CMK (cell line): ENCODE measurements at regions not wholly inside any gene's neighbourhood (a gene's known extent, or its start where the extent isn't known, plus 50 kb on each side); places are given as distances from the start of the nearest gene placed in this dataset.

Experiments used
- DNase-seq: peaks from one replicate; pipeline ENCODE4 v3.0.0-alpha.2; 2010; ENCODE audit warnings: low read depth

- DNase-seq, result no peak
Observed at GRCh38 chr2:120898961-120899750, 163.5 kb downstream of the GLI2 start.

- no peak for DNase-seq
Observed at GRCh38 chr2:120899771-120900170, 164.1 kb downstream of the GLI2 start.

GRCh38 chr2:120901201-120901600 lies 165.5 kb downstream of the GLI2 start:
- DNase-seq, result no peak

GRCh38 chr2:120902592-120902991 lies 166.9 kb downstream of the GLI2 start:
- DNase-seq, result no peak

- DNase-seq, result no peak
Observed at GRCh38 chr2:120904379-120904778, 168.7 kb downstream of the GLI2 start.

- no peak for DNase-seq
Observed at GRCh38 chr2:120904830-120905234, 169.2 kb downstream of the GLI2 start.

- no peak for DNase-seq
Observed at GRCh38 chr2:120905298-120905697, 169.6 kb downstream of the GLI2 start.

GRCh38 chr2:120905824-120906571 lies 170.3 kb downstream of the GLI2 start:
- no peak for DNase-seq

GRCh38 chr2:120906914-120907313 lies 171.2 kb downstream of the GLI2 start:
- DNase-seq, result no peak

GRCh38 chr2:120907822-120908221 lies 172.2 kb downstream of the GLI2 start:
- DNase-seq, result no peak

- no peak for DNase-seq
Observed at GRCh38 chr2:120908314-120908975, 172.8 kb downstream of the GLI2 start.

- DNase-seq, result no peak
Observed at GRCh38 chr2:120909102-120909501, 173.4 kb downstream of the GLI2 start.

GRCh38 chr2:120910164-120910563 lies 174.5 kb downstream of the GLI2 start:
- no peak for DNase-seq

GRCh38 chr2:120910956-120911951 lies 175.6 kb downstream of the GLI2 start:
- DNase-seq, result no peak

- DNase-seq, result no peak
Observed at GRCh38 chr2:120912101-120912985, 176.7 kb downstream of the GLI2 start.

- DNase-seq, result no peak
Observed at GRCh38 chr2:120913972-120914838, 178.5 kb downstream of the GLI2 start.

GRCh38 chr2:120914839-120915521 lies 179.3 kb downstream of the GLI2 start:
- no peak for DNase-seq

- DNase-seq, result no peak
Observed at GRCh38 chr2:120915670-120916069, 180.0 kb downstream of the GLI2 start.

GRCh38 chr2:120916446-120916845 lies 180.8 kb downstream of the GLI2 start:
- DNase-seq, result no peak
